SK-N-SH (cell line): ENCODE measurements at regions not wholly inside any gene's neighbourhood (a gene's known extent, or its start where the extent isn't known, plus 50 kb on each side); places are given as distances from the start of the nearest gene placed in this dataset.

ENCODE experiments used
- CTCF ChIA-PET: fragments of 300-600, 350-600 bp; formaldehyde crosslinking; extraction: SDS; loops from one replicate; lab custom pipeline; 2021; lab: Yijun Ruan, JAX
- POLR2A ChIA-PET: fragments of 350-600 bp; sonication (Branson Sonifier 250); formaldehyde crosslinking; extraction: SDS; loops from one replicate; lab custom pipeline; 2020; ENCODE audit warnings: antibody characterized with exemption, inconsistent platforms; lab: Yijun Ruan, JAX
- DNase-seq: peaks from one replicate; pipeline ENCODE4 v3.0.0; 2012
- H2AFZ ChIP-seq: fragments of 200-600 bp; sonication (generic); 2 replicates; pipeline ENCODE4 v1.8.1; 2016; ENCODE audit warnings: antibody characterized with exemption, mild to moderate bottlenecking, low read depth
- H3F3A ChIP-seq: fragments of 200-600 bp; sonication (generic); replicated peaks from 2 replicates; pipeline ENCODE3; 2016; ENCODE audit warnings: antibody characterized with exemption, mild to moderate bottlenecking; ENCODE audit not compliant: insufficient read depth
- H3K27ac ChIP-seq, 2 experiments: fragments of 200-500 bp in 1 of 2; fragments of 200-600 bp in 1 of 2; sonication (Bioruptor generic) in 1 of 2; sonication (generic), shearing (Covaris generic) in 1 of 2; 2 replicates each; pipeline versions ENCODE4 v1.5.1 to v1.6.1; 2014 to 2016; ENCODE audit warnings: low read depth in 2 of 2, inconsistent platforms in 1 of 2, low read length in 1 of 2, mild to moderate bottlenecking in 1 of 2, mixed read lengths in 1 of 2
- H3K27me3 ChIP-seq: fragments of 200-600 bp; sonication (generic), shearing (Covaris generic); 2 replicates; pipeline ENCODE4 v1.6.1; 2016; ENCODE audit warnings: mixed run types; ENCODE audit not compliant: insufficient read depth
- H3K36me3 ChIP-seq, 2 experiments: fragments of 200-500 bp in 1 of 2; fragments of 200-600 bp in 1 of 2; sonication (Bioruptor generic) in 1 of 2; sonication (generic) in 1 of 2; replicated peaks in 1 of 2; 2 replicates each; pipeline versions ENCODE3 to v1.5.1; 2014 to 2016; ENCODE audit warnings: low read length in 1 of 2, mild to moderate bottlenecking in 1 of 2; ENCODE audit not compliant: insufficient read depth in 2 of 2, control insufficient read depth in 1 of 2
- H3K4me1 ChIP-seq, 2 experiments: fragments of 200-500 bp in 1 of 2; fragments of 200-600 bp in 1 of 2; sonication (Bioruptor generic) in 1 of 2; sonication (generic), shearing (Covaris generic) in 1 of 2; 2 replicates each; pipeline versions ENCODE4 v1.5.1 to v1.6.1; 2014 to 2016; ENCODE audit warnings: low read depth in 1 of 2, low read length in 1 of 2, mixed run types in 1 of 2; ENCODE audit not compliant: insufficient read depth in 2 of 2, control insufficient read depth in 1 of 2
- H3K4me2 ChIP-seq: fragments of 200-600 bp; sonication (generic), shearing (Covaris generic); 2 replicates; pipeline ENCODE4 v1.6.1; 2017; ENCODE audit warnings: mixed run types
- H3K4me3 ChIP-seq, 2 experiments: fragments of 200-500 bp in 1 of 2; fragments of 200-600 bp in 1 of 2; sonication (Bioruptor generic) in 1 of 2; sonication (generic), shearing (Covaris generic) in 1 of 2; 2 replicates each; pipeline versions ENCODE4 v1.5.1 to v1.8.1; 2014 to 2016; ENCODE audit warnings: low read depth in 2 of 2, inconsistent platforms in 1 of 2, low read length in 1 of 2, mild to moderate bottlenecking in 1 of 2, mixed read lengths in 1 of 2, moderate library complexity in 1 of 2
- H3K79me2 ChIP-seq: fragments of 200-600 bp; sonication (generic); 2 replicates; pipeline ENCODE4 v1.8.1; 2017; ENCODE audit warnings: mild to moderate bottlenecking; ENCODE audit not compliant: insufficient read depth
- H3K9ac ChIP-seq: fragments of 200-600 bp; sonication (generic); 2 replicates; pipeline ENCODE4 v1.6.1; 2017; ENCODE audit warnings: mixed run types
- H3K9me2 ChIP-seq: fragments of 200-600 bp; sonication (generic); 2 replicates; pipeline ENCODE4 v1.6.1; 2017; ENCODE audit warnings: mixed run types
- H3K9me3 ChIP-seq: fragments of 200-600 bp; sonication (generic); 2 replicates; pipeline ENCODE4 v1.6.1; 2017; ENCODE audit warnings: mixed run types, mild to moderate bottlenecking, moderate library complexity
- H4K20me1 ChIP-seq: fragments of 200-600 bp; sonication (generic); 2 replicates; pipeline ENCODE4 v1.6.1; 2017; ENCODE audit warnings: mild to moderate bottlenecking, mixed run types; ENCODE audit not compliant: insufficient read depth
- CTCF ChIP-seq: fragments of 200-600 bp; sonication (generic); IDR thresholded peaks from 2 replicates; pipeline ENCODE4 v1.6.1; 2017; ENCODE audit warnings: antibody characterized with exemption, mild to moderate bottlenecking, moderate library complexity
- ELF1 ChIP-seq: IDR thresholded peaks from 2 replicates; pipeline ENCODE4 v1.4.0; 2012
- EZH2phosphoT487 ChIP-seq: fragments of 200-600 bp; sonication (generic); IDR thresholded peaks from 2 replicates; pipeline ENCODE4 v1.6.1; 2017; ENCODE audit warnings: low read depth, mixed run types, mild to moderate bottlenecking, antibody characterized with exemption, moderate library complexity, borderline replicate concordance
- FOXJ3 ChIP-seq: sonication (generic); formaldehyde crosslinking; IDR thresholded peaks from 2 replicates; pipeline ENCODE4 v1.5.1; 2020; ENCODE audit warnings: mild to moderate bottlenecking, missing genetic modification reagents
- GABPA ChIP-seq: IDR thresholded peaks from 2 replicates; pipeline ENCODE4 v1.4.0; 2012; ENCODE audit warnings: low read depth, mild to moderate bottlenecking
- GATA2 ChIP-seq: sonication (generic); formaldehyde crosslinking; IDR thresholded peaks from 2 replicates; pipeline ENCODE4 v1.5.0; 2020; ENCODE audit warnings: mild to moderate bottlenecking, missing genetic modification reagents
- IRF3 ChIP-seq: fragments of 150-350 bp; IDR thresholded peaks from 2 replicates; pipeline ENCODE4 v1.6.1; 2016; ENCODE audit warnings: mild to moderate bottlenecking, low read depth, low read length
- MAX ChIP-seq: IDR thresholded peaks from 2 replicates; pipeline ENCODE4 v1.4.0; 2012; ENCODE audit warnings: low read depth
- MEF2A ChIP-seq: IDR thresholded peaks from 2 replicates; pipeline ENCODE4 v1.4.0; 2012; ENCODE audit warnings: low read depth, borderline replicate concordance
- NRF1 ChIP-seq: IDR thresholded peaks from 2 replicates; pipeline ENCODE4 v1.6.1; 2012; ENCODE audit warnings: low read depth, mild to moderate bottlenecking, low read length
- PBX3 ChIP-seq: IDR thresholded peaks from 2 replicates; pipeline ENCODE4; 2012
- RAD21 ChIP-seq: IDR thresholded peaks from 2 replicates; pipeline ENCODE4 v1.6.1; 2012; ENCODE audit warnings: mild to moderate bottlenecking, low read length
- REST ChIP-seq: IDR thresholded peaks from 2 replicates; pipeline ENCODE4 v1.6.1; 2012; ENCODE audit warnings: mild to moderate bottlenecking, low read depth, low read length, moderate library complexity
- SMC3 ChIP-seq: IDR thresholded peaks from 2 replicates; pipeline ENCODE4 v1.6.1; 2012; ENCODE audit warnings: low read depth, low read length, improper control_type of control experiment
- TEAD4 ChIP-seq: IDR thresholded peaks from 2 replicates; pipeline ENCODE4 v1.4.0; 2012; ENCODE audit warnings: mild to moderate bottlenecking, borderline replicate concordance; ENCODE audit not compliant: insufficient read depth
- USF1 ChIP-seq: IDR thresholded peaks from 2 replicates; pipeline ENCODE4 v1.4.0; 2012; ENCODE audit warnings: low read depth, borderline replicate concordance
- WGBS: methylation state at CpG from one replicate; pipeline ENCODE4 v1.1.6; 2017; ENCODE audit warnings: low lambda C conversion rate; 5-methylcytosine and 5-hydroxymethylcytosine counted together

- no peak overlapping the region for H3K27ac ChIP-seq
- no peaks in the 10 kb centered on the region for H3K79me2 ChIP-seq
- no peak overlapping the region for H3K4me3 ChIP-seq
- H3K9ac ChIP-seq, result no peak overlapping the region
- H3K4me2 ChIP-seq, result no peak overlapping the region
- DNase-seq, result no peak
- no peaks in the 10 kb centered on the region for H3F3A ChIP-seq
- no peaks in the 10 kb centered on the region for H4K20me1 ChIP-seq
- POLR2A ChIA-PET, result no interaction called here
- no peaks in the 10 kb centered on the region for H3K27me3 ChIP-seq
- H3K4me1 ChIP-seq, result no peaks in the 10 kb centered on the region
- H3K9me3 ChIP-seq, result 0 out of 2 replicates have a peak, but pooled peaks cover 3% of the 10 kb centered on the region
- CTCF ChIA-PET, result interaction anchor here (0.8 kb wide), 1 partner anchor 8 kb away, joined by 3 read pairs; no protein-coding TSS in a partner anchor
- WGBS, result 0% methylated on average over 5 of the region's 16 CpGs
- no peaks in the 10 kb centered on the region for H3K36me3 ChIP-seq
- TF ChIP-seq RAD21, result no peak
- TF ChIP-seq CTCF, result no peak
- TF ChIP-seq SMC3, result no peak
- no peak for TF ChIP-seq FOXJ3 (CRISPR knock-in tag)
- TF ChIP-seq IRF3, result no peak
- no peak for TF ChIP-seq MAX
- no peak for TF ChIP-seq PBX3
- TF ChIP-seq GABPA, result no peak
- TF ChIP-seq USF1, result no peak
- no peak for TF ChIP-seq GATA2
- TF ChIP-seq ELF1, result no peak
- TF ChIP-seq EZH2phosphoT487, result no peak
- TF ChIP-seq TEAD4, result no peak
- TF ChIP-seq MEF2A, result no peak
- no peak for TF ChIP-seq REST
- TF ChIP-seq NRF1, result no peak
- H3K9me2 ChIP-seq, result no peaks in the 10 kb centered on the region
- no peak overlapping the region for H2AFZ ChIP-seq
Observed at GRCh38 chr22:49599039-49599438, 228.6 kb downstream of the BRD1 start.
